ENCODE measurements at regions not wholly inside any gene's neighbourhood (a gene's known extent, or its start where the extent isn't known, plus 50 kb on each side); places are given as distances from the start of the nearest gene placed in this dataset.

DNA sequence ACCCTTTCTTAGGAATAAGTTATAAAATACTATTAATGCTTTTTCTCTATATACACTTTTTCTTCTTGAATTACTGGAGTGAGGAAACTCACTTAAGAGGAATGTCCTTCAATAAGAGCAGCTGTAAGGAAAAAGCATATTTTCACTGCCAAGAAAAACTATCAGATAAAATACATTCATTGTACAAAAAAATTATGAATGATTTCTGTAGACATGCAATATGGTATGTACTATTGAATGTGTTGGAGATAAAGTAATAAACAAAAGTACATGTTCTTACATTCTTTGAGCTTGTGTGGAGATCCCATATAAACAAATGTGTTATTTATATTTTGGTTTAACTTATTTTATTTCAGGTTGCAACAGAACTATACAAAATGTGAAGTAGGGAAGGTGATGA, 241.0 kb upstream of the ZNF717 start:
- TF ChIP-seq TEAD4 (IDR thresholded peaks at IDR 0.05; ENCODE audit: borderline replicate concordance, insufficient read depth) (no peak), SIN3A (IDR thresholded peaks at IDR 0.05; ENCODE audit: borderline replicate concordance, low read depth, low read length) (no peak), FOXJ3 (CRISPR knock-in tag; IDR thresholded peaks at IDR 0.05) (no peak), IRF3 (IDR thresholded peaks at IDR 0.05; ENCODE audit: low read depth, low read length) (no peak), RAD21 (IDR thresholded peaks at IDR 0.05; ENCODE audit: low read length) (no peak), MXI1 (IDR thresholded peaks at IDR 0.05; ENCODE audit: low read depth, low read length) (no peak), NRF1 (IDR thresholded peaks at IDR 0.05; ENCODE audit: low read depth, low read length) (no peak), CHD2 (IDR thresholded peaks at IDR 0.05; ENCODE audit: low read length, partially characterized antibody) (no peak), YY1 (IDR thresholded peaks at IDR 0.05; ENCODE audit: low read depth) (no peak), NFIC (IDR thresholded peaks at IDR 0.05; ENCODE audit: borderline replicate concordance) (no peak), RXRA (IDR thresholded peaks at IDR 0.05; ENCODE audit: borderline replicate concordance, low read depth) (no peak), ELF1 (IDR thresholded peaks at IDR 0.05) (no peak), SMC3 (IDR thresholded peaks at IDR 0.05; ENCODE audit: low read depth, low read length) (no peak), FOXM1 (IDR thresholded peaks at IDR 0.05; ENCODE audit: low read depth) (no peak), USF2 (IDR thresholded peaks at IDR 0.05; ENCODE audit: borderline replicate concordance, low read depth, low read length) (no peak), POLR2AphosphoS5 (IDR thresholded peaks at IDR 0.05; ENCODE audit: low read depth, low read length) (no peak), EP300 (IDR thresholded peaks at IDR 0.05; ENCODE audit: borderline replicate concordance in 1 of 2, low read depth in 1 of 2, low read length in 1 of 2) (no peak), RCOR1 (IDR thresholded peaks at IDR 0.05; ENCODE audit: low read length) (no peak)
- TF ChIP-seq, protein P1, sequence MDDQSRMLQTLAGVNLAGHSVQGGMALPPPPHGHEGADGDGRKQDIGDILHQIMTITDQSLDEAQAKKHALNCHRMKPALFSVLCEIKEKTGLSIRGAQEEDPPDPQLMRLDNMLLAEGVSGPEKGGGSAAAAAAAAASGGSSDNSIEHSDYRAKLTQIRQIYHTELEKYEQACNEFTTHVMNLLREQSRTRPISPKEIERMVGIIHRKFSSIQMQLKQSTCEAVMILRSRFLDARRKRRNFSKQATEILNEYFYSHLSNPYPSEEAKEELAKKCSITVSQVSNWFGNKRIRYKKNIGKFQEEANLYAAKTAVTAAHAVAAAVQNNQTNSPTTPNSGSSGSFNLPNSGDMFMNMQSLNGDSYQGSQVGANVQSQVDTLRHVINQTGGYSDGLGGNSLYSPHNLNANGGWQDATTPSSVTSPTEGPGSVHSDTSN (IDR thresholded peaks at IDR 0.05): no peak
- TF ChIP-seq, protein P2, sequence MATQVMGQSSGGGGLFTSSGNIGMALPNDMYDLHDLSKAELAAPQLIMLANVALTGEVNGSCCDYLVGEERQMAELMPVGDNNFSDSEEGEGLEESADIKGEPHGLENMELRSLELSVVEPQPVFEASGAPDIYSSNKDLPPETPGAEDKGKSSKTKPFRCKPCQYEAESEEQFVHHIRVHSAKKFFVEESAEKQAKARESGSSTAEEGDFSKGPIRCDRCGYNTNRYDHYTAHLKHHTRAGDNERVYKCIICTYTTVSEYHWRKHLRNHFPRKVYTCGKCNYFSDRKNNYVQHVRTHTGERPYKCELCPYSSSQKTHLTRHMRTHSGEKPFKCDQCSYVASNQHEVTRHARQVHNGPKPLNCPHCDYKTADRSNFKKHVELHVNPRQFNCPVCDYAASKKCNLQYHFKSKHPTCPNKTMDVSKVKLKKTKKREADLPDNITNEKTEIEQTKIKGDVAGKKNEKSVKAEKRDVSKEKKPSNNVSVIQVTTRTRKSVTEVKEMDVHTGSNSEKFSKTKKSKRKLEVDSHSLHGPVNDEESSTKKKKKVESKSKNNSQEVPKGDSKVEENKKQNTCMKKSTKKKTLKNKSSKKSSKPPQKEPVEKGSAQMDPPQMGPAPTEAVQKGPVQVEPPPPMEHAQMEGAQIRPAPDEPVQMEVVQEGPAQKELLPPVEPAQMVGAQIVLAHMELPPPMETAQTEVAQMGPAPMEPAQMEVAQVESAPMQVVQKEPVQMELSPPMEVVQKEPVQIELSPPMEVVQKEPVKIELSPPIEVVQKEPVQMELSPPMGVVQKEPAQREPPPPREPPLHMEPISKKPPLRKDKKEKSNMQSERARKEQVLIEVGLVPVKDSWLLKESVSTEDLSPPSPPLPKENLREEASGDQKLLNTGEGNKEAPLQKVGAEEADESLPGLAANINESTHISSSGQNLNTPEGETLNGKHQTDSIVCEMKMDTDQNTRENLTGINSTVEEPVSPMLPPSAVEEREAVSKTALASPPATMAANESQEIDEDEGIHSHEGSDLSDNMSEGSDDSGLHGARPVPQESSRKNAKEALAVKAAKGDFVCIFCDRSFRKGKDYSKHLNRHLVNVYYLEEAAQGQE (IDR thresholded peaks at IDR 0.05; ENCODE audit: low read depth, low read length): no peak
- DNase-seq: no peak

More for the DNA sequence above, 241.0 kb upstream of the ZNF717 start:
- H3F3A ChIP-seq (replicated peaks; ENCODE audit: insufficient read depth): no peaks in the 10 kb centered on the region
- H3K79me2 ChIP-seq (ENCODE audit: insufficient read depth): no peaks in the 10 kb centered on the region
- no peak overlapping the region for H2AFZ ChIP-seq (ENCODE audit: low read depth)
- ChIA-PET CTCF (interaction anchor here (0.6 to 2.9 kb wide), 4 partner anchors 10 to 560 kb away, joined by 3 to 33 read pairs (median 8); no protein-coding TSS in a partner anchor), POLR2A (no interaction called here)
- H3K27me3 ChIP-seq (ENCODE audit: insufficient read depth): no peaks in the 10 kb centered on the region
- H3K36me3 ChIP-seq (replicated peaks in 1 of 2; ENCODE audit: control insufficient read depth in 1 of 2, insufficient read depth in 2 of 2, low read length in 1 of 2): no peaks in the 10 kb centered on the region
- H3K9ac ChIP-seq: no peak overlapping the region
- H4K20me1 ChIP-seq (ENCODE audit: insufficient read depth): no peaks in the 10 kb centered on the region
- H3K4me3 ChIP-seq (ENCODE audit: low read depth in 2 of 2, low read length in 1 of 2): no peak overlapping the region
- H3K9me2 ChIP-seq: no peaks in the 10 kb centered on the region
- H3K27ac ChIP-seq (ENCODE audit: low read depth in 2 of 2, low read length in 1 of 2): no peak overlapping the region
- H3K9me3 ChIP-seq: no peaks in the 10 kb centered on the region
- no peak overlapping the region for H3K4me2 ChIP-seq
- H3K4me1 ChIP-seq (ENCODE audit: control insufficient read depth in 1 of 2, insufficient read depth in 2 of 2, low read depth in 1 of 2, low read length in 1 of 2): no peaks in the 10 kb centered on the region; a peak in 1 of 4 replicates
